K562 (cell line): ENCODE measurements at regions not wholly inside any gene's neighbourhood (a gene's known extent, or its start where the extent isn't known, plus 50 kb on each side); places are given as distances from the start of the nearest gene placed in this dataset.

Experiments used
- ATAC-seq: fragments of 200-7000 bp; cut with Tn5 transposase; 3 replicates; pipeline ENCODE4 v1.9.1; 2020; ENCODE audit warnings: moderate library complexity
- BruUV-seq: library from RNA; stranded (reverse); fragments of 400-500 nt; replicated peaks from 2 replicates; lab custom pipeline; 2021; lab: Mats Ljungman, UMichigan
- CTCF ChIA-PET: fragments of 300-600 bp; formaldehyde crosslinking; extraction: SDS; loops from one replicate; lab custom pipeline; 2021; ENCODE audit warnings: low intra/inter-chr PET ratio; lab: Yijun Ruan, JAX
- POLR2A ChIA-PET: fragments of 300-600, 350-650 bp; sonication (Branson Sonifier 250); formaldehyde crosslinking; extraction: SDS; loops from one replicate; lab custom pipeline; 2021; ENCODE audit warnings: antibody characterized with exemption, inconsistent platforms; lab: Yijun Ruan, JAX
- DNase-seq, 4 experiments: peaks; one replicate each; pipeline versions ENCODE4 v3.0.0 to v3.0.0-alpha.2; 2011 to 2018; ENCODE audit warnings: low spot score in 3 of 4, mixed read lengths in 3 of 4; ENCODE audit errors: extremely low read depth in 1 of 4
- FAIRE-seq: peaks from 2 replicates; lab custom pipeline; 2011; peaks lifted over from hg19 to GRCh38; lab: Jason Lieb, UNC
- H2AFZ ChIP-seq: 2 replicates; pipeline ENCODE4 v1.6.0; 2011; ENCODE audit warnings: low read depth, low read length, control low read depth, inconsistent platforms
- H3K27ac ChIP-seq: fragments of 200-600 bp; 3 replicates; pipeline ENCODE4 v1.8.0; 2011; ENCODE audit warnings: low read depth, mild to moderate bottlenecking, control low read depth, inconsistent platforms, low read length, moderate library complexity, mixed read lengths; ENCODE audit errors: extremely low read depth
- H3K27me3 ChIP-seq, 2 experiments: fragments of 300-600 bp in 1 of 2; 2 replicates in 1 of 2; 3 replicates in 1 of 2; pipeline versions ENCODE4 v1.6.0 to v1.8.0; 2011; ENCODE audit warnings: inconsistent platforms in 2 of 2, low read length in 2 of 2, mild to moderate bottlenecking in 1 of 2, mixed read lengths in 1 of 2, moderate library complexity in 1 of 2; ENCODE audit not compliant: control insufficient read depth in 2 of 2, insufficient read depth in 2 of 2
- H3K36me3 ChIP-seq: fragments of 300-600 bp; 3 replicates; pipeline ENCODE4 v1.8.0; 2011; ENCODE audit warnings: mild to moderate bottlenecking, low read length, inconsistent platforms; ENCODE audit not compliant: control insufficient read depth, insufficient read depth
- H3K4me1 ChIP-seq, 2 experiments: fragments of 200-600 bp in 1 of 2; replicated peaks in 1 of 2; 2 replicates in 1 of 2; 3 replicates in 1 of 2; pipeline versions ENCODE4 v1.5.1 to v1.8.0; 2011; ENCODE audit warnings: inconsistent platforms in 2 of 2, low read length in 2 of 2, mild to moderate bottlenecking in 1 of 2, mixed read lengths in 1 of 2, moderate library complexity in 1 of 2; ENCODE audit not compliant: control insufficient read depth in 2 of 2, insufficient read depth in 2 of 2
- H3K4me2 ChIP-seq: 2 replicates; pipeline ENCODE4 v1.6.1; 2011; ENCODE audit warnings: low read length, control low read depth, inconsistent platforms, mixed read lengths; ENCODE audit not compliant: insufficient read depth
- H3K4me3 ChIP-seq: fragments of 200-600 bp; sonication (generic), shearing (Covaris generic); 2 replicates; pipeline ENCODE4 v1.5.1; 2016; ENCODE audit warnings: control low read depth, inconsistent platforms
- H3K79me2 ChIP-seq: fragments of 200-600 bp; 3 replicates; pipeline ENCODE4 v1.8.0; 2011; ENCODE audit warnings: low read length, inconsistent platforms; ENCODE audit not compliant: control insufficient read depth, insufficient read depth
- H3K9ac ChIP-seq, 2 experiments: 2 replicates each; pipeline versions ENCODE4 v1.6.0 to v1.6.1; 2011; ENCODE audit warnings: low read depth in 2 of 2, low read length in 2 of 2, control low read depth in 1 of 2, inconsistent platforms in 1 of 2, mild to moderate bottlenecking in 1 of 2, mixed read lengths in 1 of 2; ENCODE audit not compliant: insufficient read depth in 1 of 2
- H3K9me1 ChIP-seq: one replicate; pipeline ENCODE4 v1.6.0; 2011; ENCODE audit warnings: inconsistent platforms, mild to moderate bottlenecking, low read length, moderate library complexity; ENCODE audit not compliant: control insufficient read depth, insufficient read depth
- H3K9me3 ChIP-seq: replicated peaks from 2 replicates; pipeline ENCODE4 v1.5.1; 2011; ENCODE audit warnings: low read depth, low read length, inconsistent platforms; ENCODE audit not compliant: control insufficient read depth, insufficient read depth
- H4K20me1 ChIP-seq: replicated peaks from 2 replicates; pipeline ENCODE4 v1.6.1; 2011; ENCODE audit warnings: low read length, inconsistent platforms, mixed read lengths; ENCODE audit not compliant: control insufficient read depth, insufficient read depth
- BRF1 ChIP-seq: IDR thresholded peaks from 3 replicates; pipeline ENCODE4 v1.6.1; 2011; ENCODE audit warnings: borderline replicate concordance, mild to moderate bottlenecking; ENCODE audit not compliant: insufficient read length; ENCODE audit errors: extremely low read depth
- EHMT2 ChIP-seq: fragments of 450-650 bp; IDR thresholded peaks from 2 replicates; pipeline ENCODE4 v1.6.1; 2018; ENCODE audit warnings: antibody characterized with exemption
- ETV1 ChIP-seq: fragments of 450-650 bp; conservative IDR thresholded peaks from 2 replicates; pipeline ENCODE4 v1.6.1; 2016; ENCODE audit warnings: missing genetic modification characterization, control low read depth, low read depth, missing compliant biosample characterization
- KAT7 ChIP-seq: sonication (generic); formaldehyde crosslinking; IDR thresholded peaks from 2 replicates; pipeline ENCODE4 v1.8.0; 2022; ENCODE audit warnings: missing genetic modification reagents, mild to moderate bottlenecking, borderline replicate concordance
- NFE2 ChIP-seq: IDR thresholded peaks from 2 replicates; pipeline ENCODE4 v1.6.1; 2014; ENCODE audit warnings: antibody characterized with exemption, low read depth
- SAFB2 ChIP-seq: fragments of 200-400 bp; formaldehyde crosslinking; IDR thresholded peaks from 2 replicates; pipeline ENCODE4 v1.6.1; 2018; ENCODE audit warnings: borderline replicate concordance, low read length, low read depth, moderate library complexity; ENCODE audit not compliant: severe bottlenecking
- SMAD3 ChIP-seq: fragments of 450-650 bp; formaldehyde crosslinking; conservative IDR thresholded peaks from 2 replicates; pipeline ENCODE4 v1.4.0; 2020; ENCODE audit warnings: mild to moderate bottlenecking
- SP1 ChIP-seq: sonication (generic); formaldehyde crosslinking; IDR thresholded peaks from 2 replicates; pipeline ENCODE4 v1.8.1; 2022; ENCODE audit warnings: mild to moderate bottlenecking, missing genetic modification reagents
- SREBF1 ChIP-seq: fragments of 150-350 bp; IDR thresholded peaks from 2 replicates; pipeline ENCODE4 v1.6.1; 2014; ENCODE audit warnings: antibody characterized with exemption, low read depth, low read length, borderline replicate concordance
- TAF1 ChIP-seq: IDR thresholded peaks from 2 replicates; pipeline ENCODE4 v1.6.1; 2011; ENCODE audit warnings: mild to moderate bottlenecking, low read length, moderate library complexity; ENCODE audit not compliant: insufficient read depth, control insufficient read depth, severe bottlenecking; ENCODE audit errors: extremely low read depth
- ZNF184 ChIP-seq: sonication (generic); formaldehyde crosslinking; IDR thresholded peaks from 2 replicates; pipeline ENCODE4 v1.5.0; 2020; ENCODE audit warnings: missing genetic modification reagents
- ZNF436 ChIP-seq: fragments of 250-450, 450-650 bp; sonication (Bioruptor Pico); formaldehyde crosslinking; IDR thresholded peaks from 2 replicates; pipeline ENCODE4 v1.7.0; 2020; ENCODE audit warnings: mild to moderate bottlenecking
- ZNF639 ChIP-seq, 2 experiments: fragments of 200-800 bp in 1 of 2; sonication (Bioruptor generic) in 1 of 2; sonication (generic) in 1 of 2; formaldehyde crosslinking in 1 of 2; IDR thresholded peaks in 1 of 2; conservative IDR thresholded peaks in 1 of 2; 2 replicates each; pipeline versions ENCODE4 v1.5.0 to v1.6.1; 2016 to 2020; ENCODE audit warnings: missing compliant biosample characterization in 1 of 2, missing genetic modification characterization in 1 of 2, missing genetic modification reagents in 1 of 2
- WGBS: fragments of 100-300 bp; shearing (Covaris generic); methylation state at CpG from one replicate; pipeline ENCODE4 v1.1.6; 2016; ENCODE audit warnings: low coverage, mixed read lengths; ENCODE audit not compliant: insufficient coverage; ENCODE audit errors: missing lambda C conversion rate; 5-methylcytosine and 5-hydroxymethylcytosine counted together
- in situ Hi-C: fragments of 300-500 bp; cut with MboI; formaldehyde crosslinking; loops from 4 replicates; pipeline ENCODE4 v1.15.0; 2018; ENCODE audit warnings: inconsistent platforms, mixed read lengths
- intact Hi-C: fragments of 100-400 bp; cut with micrococcal nuclease; formaldehyde crosslinking; loops from 2 replicates; pipeline ENCODE4 v1.14.2; 2022
- TF ChIP-seq, protein P1 (sequence below): sonication (generic); formaldehyde crosslinking; IDR thresholded peaks from 2 replicates; pipeline ENCODE4 v1.8.0; 2022; ENCODE audit warnings: mild to moderate bottlenecking, missing genetic modification reagents
- TF ChIP-seq, protein P2 (sequence below): fragments of 250-450 bp; sonication (Bioruptor Pico); IDR thresholded peaks from 2 replicates; pipeline ENCODE4 v1.5.0; 2021

DNA sequence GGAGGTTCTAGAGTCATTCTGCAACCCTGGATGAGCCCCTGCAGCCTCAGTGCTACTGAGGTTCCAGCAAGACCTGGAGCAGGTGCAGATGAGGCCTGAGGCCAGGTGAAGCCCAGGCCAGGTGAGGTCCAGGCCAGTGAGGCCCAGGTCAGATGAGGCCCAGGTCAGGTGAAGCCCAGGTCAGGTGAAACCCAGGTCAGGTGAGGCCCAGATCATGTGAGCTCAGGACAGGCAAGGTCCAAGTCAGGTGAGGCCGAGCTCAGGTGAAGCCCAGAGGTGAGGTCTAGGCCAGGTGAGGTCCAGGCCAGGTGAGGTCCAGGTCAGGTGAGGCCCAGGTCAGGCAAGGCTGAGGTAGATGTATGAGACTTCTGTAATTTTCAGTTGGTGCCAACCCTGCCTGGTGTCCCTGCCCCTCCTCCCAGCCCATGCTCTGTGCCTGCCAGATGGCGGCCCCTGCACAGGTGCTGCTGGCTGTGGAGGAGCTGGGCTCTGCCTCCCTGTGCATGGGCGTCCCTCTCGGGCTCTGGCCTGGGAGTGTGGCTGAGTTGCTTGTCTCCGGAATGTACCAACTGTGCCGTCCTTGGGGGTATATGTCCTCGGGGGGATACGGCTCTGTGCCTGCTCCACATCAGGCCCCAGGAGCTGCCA lies 388.5 kb downstream of the TMEM121 start:
- DNase-seq: no peak
- BruUV-seq: no TSS peak
- Histone ChIP-seq H3K4me1 (no peaks in the 10 kb centered on the region), H3K9me3 (no peaks in the 10 kb centered on the region), H3K4me2 (no peak overlapping the region), H4K20me1 (no peaks in the 10 kb centered on the region), H3K4me3 (no peak overlapping the region), H3K9me1 (no peaks in the 10 kb centered on the region), H3K27me3 (no peaks in the 10 kb centered on the region), H3K27ac (no peak overlapping the region), H3K36me3 (no peaks in the 10 kb centered on the region), H3K79me2 (no peaks in the 10 kb centered on the region), H2AFZ (no peak overlapping the region), H3K9ac (no peak overlapping the region)
- WGBS: no CpG with 5 or more reads among the region's 8 CpGs
- no peak for ATAC-seq
- intact Hi-C loops: no loop called here
- CTCF ChIA-PET: no interaction called here
- in situ Hi-C loops: no loop called here
- FAIRE-seq: no peak
- POLR2A ChIA-PET: no interaction called here
- TF ChIP-seq EHMT2 (no peak), KAT7 (no peak), TAF1 (no peak), ETV1 (tag) (no peak), SAFB2 (no peak), SREBF1 (no peak), SP1 (CRISPR knock-in tag) (no peak), BRF1 (no peak), NFE2 (no peak), ZNF639 (CRISPR knock-in tag; conservative IDR thresholded peaks at IDR 0.05 in 1 of 2, IDR thresholded peaks at IDR 0.05 in 1 of 2) (no peak), SMAD3 (no peak), ZNF436 (no peak), ZNF184 (CRISPR knock-in tag) (no peak)
- TF ChIP-seq, protein P1, sequence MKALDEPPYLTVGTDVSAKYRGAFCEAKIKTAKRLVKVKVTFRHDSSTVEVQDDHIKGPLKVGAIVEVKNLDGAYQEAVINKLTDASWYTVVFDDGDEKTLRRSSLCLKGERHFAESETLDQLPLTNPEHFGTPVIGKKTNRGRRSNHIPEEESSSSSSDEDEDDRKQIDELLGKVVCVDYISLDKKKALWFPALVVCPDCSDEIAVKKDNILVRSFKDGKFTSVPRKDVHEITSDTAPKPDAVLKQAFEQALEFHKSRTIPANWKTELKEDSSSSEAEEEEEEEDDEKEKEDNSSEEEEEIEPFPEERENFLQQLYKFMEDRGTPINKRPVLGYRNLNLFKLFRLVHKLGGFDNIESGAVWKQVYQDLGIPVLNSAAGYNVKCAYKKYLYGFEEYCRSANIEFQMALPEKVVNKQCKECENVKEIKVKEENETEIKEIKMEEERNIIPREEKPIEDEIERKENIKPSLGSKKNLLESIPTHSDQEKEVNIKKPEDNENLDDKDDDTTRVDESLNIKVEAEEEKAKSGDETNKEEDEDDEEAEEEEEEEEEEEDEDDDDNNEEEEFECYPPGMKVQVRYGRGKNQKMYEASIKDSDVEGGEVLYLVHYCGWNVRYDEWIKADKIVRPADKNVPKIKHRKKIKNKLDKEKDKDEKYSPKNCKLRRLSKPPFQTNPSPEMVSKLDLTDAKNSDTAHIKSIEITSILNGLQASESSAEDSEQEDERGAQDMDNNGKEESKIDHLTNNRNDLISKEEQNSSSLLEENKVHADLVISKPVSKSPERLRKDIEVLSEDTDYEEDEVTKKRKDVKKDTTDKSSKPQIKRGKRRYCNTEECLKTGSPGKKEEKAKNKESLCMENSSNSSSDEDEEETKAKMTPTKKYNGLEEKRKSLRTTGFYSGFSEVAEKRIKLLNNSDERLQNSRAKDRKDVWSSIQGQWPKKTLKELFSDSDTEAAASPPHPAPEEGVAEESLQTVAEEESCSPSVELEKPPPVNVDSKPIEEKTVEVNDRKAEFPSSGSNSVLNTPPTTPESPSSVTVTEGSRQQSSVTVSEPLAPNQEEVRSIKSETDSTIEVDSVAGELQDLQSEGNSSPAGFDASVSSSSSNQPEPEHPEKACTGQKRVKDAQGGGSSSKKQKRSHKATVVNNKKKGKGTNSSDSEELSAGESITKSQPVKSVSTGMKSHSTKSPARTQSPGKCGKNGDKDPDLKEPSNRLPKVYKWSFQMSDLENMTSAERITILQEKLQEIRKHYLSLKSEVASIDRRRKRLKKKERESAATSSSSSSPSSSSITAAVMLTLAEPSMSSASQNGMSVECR (CRISPR knock-in tag): no peak
- TF ChIP-seq, protein P2, sequence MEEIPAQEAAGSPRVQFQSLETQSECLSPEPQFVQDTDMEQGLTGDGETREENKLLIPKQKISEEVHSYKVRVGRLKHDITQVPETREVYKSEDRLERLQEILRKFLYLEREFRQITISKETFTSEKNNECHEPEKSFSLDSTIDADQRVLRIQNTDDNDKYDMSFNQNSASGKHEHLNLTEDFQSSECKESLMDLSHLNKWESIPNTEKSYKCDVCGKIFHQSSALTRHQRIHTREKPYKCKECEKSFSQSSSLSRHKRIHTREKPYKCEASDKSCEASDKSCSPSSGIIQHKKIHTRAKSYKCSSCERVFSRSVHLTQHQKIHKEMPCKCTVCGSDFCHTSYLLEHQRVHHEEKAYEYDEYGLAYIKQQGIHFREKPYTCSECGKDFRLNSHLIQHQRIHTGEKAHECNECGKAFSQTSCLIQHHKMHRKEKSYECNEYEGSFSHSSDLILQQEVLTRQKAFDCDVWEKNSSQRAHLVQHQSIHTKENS (CRISPR knock-in tag): no peak
